GM23338 (cell line): ENCODE measurements at regions not wholly inside any gene's neighbourhood (a gene's known extent, or its start where the extent isn't known, plus 50 kb on each side); places are given as distances from the start of the nearest gene placed in this dataset.

Experiments used
- CREB1 ChIP-seq: fragments of 250-450 bp; sonication (Bioruptor Pico); IDR thresholded peaks from 2 replicates; pipeline ENCODE4 v1.5.0; 2020; ENCODE audit warnings: low read depth, mild to moderate bottlenecking, moderate library complexity
- CTCF ChIP-seq, 2 experiments: fragments of 200-600 bp in 1 of 2; sonication (generic) in 1 of 2; conservative IDR thresholded peaks; 2 replicates each; pipeline versions ENCODE4 v1.5.1 to v1.6.1; 2016 to 2017; ENCODE audit warnings: antibody characterized with exemption in 2 of 2, low read depth in 2 of 2, mild to moderate bottlenecking in 2 of 2, moderate library complexity in 1 of 2
- EZH2 ChIP-seq: fragments of 200-600 bp; sonication (generic); IDR thresholded peaks from one replicate; pipeline ENCODE4 v1.8.0; 2017; ENCODE audit warnings: antibody characterized with exemption, mild to moderate bottlenecking, low read depth; ENCODE audit not compliant: unreplicated experiment
- EZH2phosphoT487 ChIP-seq: fragments of 200-600 bp; sonication (generic); IDR thresholded peaks from one replicate; pipeline ENCODE4 v1.8.1; 2018; ENCODE audit warnings: antibody characterized with exemption; ENCODE audit not compliant: unreplicated experiment
- POLR2AphosphoS5 ChIP-seq: IDR thresholded peaks from 2 replicates; pipeline ENCODE4 v1.6.1; 2016; ENCODE audit warnings: antibody characterized with exemption, low read depth
- REST ChIP-seq: IDR thresholded peaks from one replicate; pipeline ENCODE4 v1.6.1; 2018; ENCODE audit warnings: antibody characterized with exemption; ENCODE audit not compliant: unreplicated experiment
- STAT1 ChIP-seq: IDR thresholded peaks from one replicate; pipeline ENCODE4 v1.6.1; 2016; ENCODE audit warnings: antibody characterized with exemption; ENCODE audit not compliant: unreplicated experiment

- TF ChIP-seq CTCF (conservative IDR thresholded peaks at IDR 0.05; ENCODE audit: low read depth in 2 of 2), result no peak
- TF ChIP-seq REST, result no peak
- no peak for TF ChIP-seq POLR2AphosphoS5
- no peak for TF ChIP-seq CREB1
- no peak for TF ChIP-seq EZH2
- TF ChIP-seq EZH2phosphoT487, result no peak
- no peak for TF ChIP-seq STAT1
These were observed 1044.4 kb upstream of the MAP3K7 start for GRCh38 chr6:91631227-91631626.
